Epithelial cell of proximal tubule (primary cell): ENCODE measurements at regions not wholly inside any gene's neighbourhood (a gene's known extent, or its start where the extent isn't known, plus 50 kb on each side); places are given as distances from the start of the nearest gene placed in this dataset.

ENCODE experiments used
- DNase-seq: peaks from one replicate; pipeline ENCODE4 v3.0.0-alpha.2; 2011; ENCODE audit warnings: low read depth
- H3K4me3 ChIP-seq: 2 replicates; pipeline ENCODE4 v1.5.1; 2011; ENCODE audit warnings: low read depth, mild to moderate bottlenecking, low read length
- CTCF ChIP-seq: conservative IDR thresholded peaks from 2 replicates; pipeline ENCODE4 v1.5.1; 2012; ENCODE audit warnings: low read depth, mild to moderate bottlenecking, low read length

- TF ChIP-seq CTCF, result no peak
- no peak overlapping the region for H3K4me3 ChIP-seq
- DNase-seq, result no peak
Observed at GRCh38 chr7:118580743-118581382, 356.4 kb downstream of the ANKRD7 start.

- no peak for TF ChIP-seq CTCF
- DNase-seq, result no peak
- no peak overlapping the region for H3K4me3 ChIP-seq
Observed at GRCh38 chr7:118583641-118584040, 359.1 kb downstream of the ANKRD7 start.

- no peak for DNase-seq
- no peak overlapping the region for H3K4me3 ChIP-seq
- TF ChIP-seq CTCF, result no peak
Observed at GRCh38 chr7:118586248-118586647, 361.7 kb downstream of the ANKRD7 start.

GRCh38 chr7:118590107-118590506 is 365.6 kb downstream of the ANKRD7 start:
- H3K4me3 ChIP-seq, result no peak overlapping the region
- peak; percentile 73 for TF ChIP-seq CTCF
- no peak for DNase-seq

- DNase-seq, result no peak
- no peak for TF ChIP-seq CTCF
Observed at GRCh38 chr7:118602090-118602489, 377.6 kb downstream of the ANKRD7 start.

GRCh38 chr7:118606602-118607001 is 382.1 kb downstream of the ANKRD7 start:
- no peak for TF ChIP-seq CTCF
- no peak for DNase-seq

More at GRCh38 chr7:118602090-118602489, 377.6 kb downstream of the ANKRD7 start:
- H3K4me3 ChIP-seq, result no peak overlapping the region

GRCh38 chr7:118609207-118609606 is 384.7 kb downstream of the ANKRD7 start:
- H3K4me3 ChIP-seq, result no peak overlapping the region
- TF ChIP-seq CTCF, result no peak
- DNase-seq, result no peak

More at GRCh38 chr7:118606602-118607001, 382.1 kb downstream of the ANKRD7 start:
- H3K4me3 ChIP-seq, result no peak overlapping the region
